GM12892 (cell line): ENCODE measurements at regions not wholly inside any gene's neighbourhood (a gene's known extent, or its start where the extent isn't known, plus 50 kb on each side); places are given as distances from the start of the nearest gene placed in this dataset.

Experiments
- POLR2A ChIP-seq: IDR thresholded peaks from 2 replicates; pipeline ENCODE4 v1.6.1; 2011; ENCODE audit warnings: low read depth, low read length, control low read depth
- POLR2AphosphoS5 ChIP-seq: IDR thresholded peaks from 2 replicates; pipeline ENCODE4 v1.6.1; 2011; ENCODE audit warnings: low read depth, low read length, control low read depth

- TF ChIP-seq POLR2AphosphoS5 (no peak), POLR2A (no peak)
Measured at GRCh38 chr15:31469786-31470525, 143.3 kb downstream of the KLF13 start.
